ENCODE measurements at regions not wholly inside any gene's neighbourhood (a gene's known extent, or its start where the extent isn't known, plus 50 kb on each side); places are given as distances from the start of the nearest gene placed in this dataset.
A peak's percentile ranks its signal among the peaks of the same experiment; 100 is the strongest.

GRCh38 chr18:34280000-34280399 is 55.3 kb upstream of the NOL4 start:
- Mint-ChIP-seq H3K4me1 (no peaks in the 10 kb centered on the region), H3K27ac (no peak overlapping the region), H3K27me3 (no peaks in the 10 kb centered on the region), H3K9me3 (no peaks in the 10 kb centered on the region), H3K36me3 (ENCODE audit: low read depth) (no peaks in the 10 kb centered on the region), H3K4me3 (no peak overlapping the region)
- no peak for DNase-seq
- ATAC-seq = no peak

- DNase-seq = no peak
- H3K27ac Mint-ChIP-seq = no peak overlapping the region
These were observed 55.9 kb upstream of the NOL4 start for GRCh38 chr18:34280653-34281052.

GRCh38 chr18:34281290-34281689 is 56.6 kb upstream of the NOL4 start:
- Mint-ChIP-seq H3K4me1 (no peaks in the 10 kb centered on the region), H3K27ac (no peak overlapping the region), H3K9me3 (no peaks in the 10 kb centered on the region), H3K36me3 (ENCODE audit: low read depth) (no peaks in the 10 kb centered on the region), H3K27me3 (no peaks in the 10 kb centered on the region), H3K4me3 (no peak overlapping the region)
- ATAC-seq (no peak), DNase-seq (no peak)

More at GRCh38 chr18:34280653-34281052, 55.9 kb upstream of the NOL4 start:
- H3K4me1 Mint-ChIP-seq = no peaks in the 10 kb centered on the region
- H3K4me3 Mint-ChIP-seq = no peak overlapping the region
- H3K9me3 Mint-ChIP-seq = no peaks in the 10 kb centered on the region
- ATAC-seq = no peak
- no peaks in the 10 kb centered on the region for H3K27me3 Mint-ChIP-seq
- H3K36me3 Mint-ChIP-seq (ENCODE audit: low read depth) = no peaks in the 10 kb centered on the region

- DNase-seq (no peak), ATAC-seq (no peak)
- no peaks in the 10 kb centered on the region for H3K36me3 Mint-ChIP-seq (ENCODE audit: low read depth)
- H3K27me3 Mint-ChIP-seq = no peaks in the 10 kb centered on the region
- no peak overlapping the region for H3K4me3 Mint-ChIP-seq
- no peaks in the 10 kb centered on the region for H3K9me3 Mint-ChIP-seq
- no peaks in the 10 kb centered on the region for H3K4me1 Mint-ChIP-seq
- H3K27ac Mint-ChIP-seq = no peak overlapping the region
These were observed 57.0 kb upstream of the NOL4 start for GRCh38 chr18:34281722-34282121.

- DNase-seq = no peak
- H3K9me3 Mint-ChIP-seq = peaks cover 5% of the 10 kb centered on the region
- no peak overlapping the region for H3K4me3 Mint-ChIP-seq
- H3K27me3 Mint-ChIP-seq = no peaks in the 10 kb centered on the region
- no peak overlapping the region for H3K27ac Mint-ChIP-seq
- H3K36me3 Mint-ChIP-seq (ENCODE audit: low read depth) = no peaks in the 10 kb centered on the region
- no peaks in the 10 kb centered on the region for H3K4me1 Mint-ChIP-seq
- ATAC-seq = no peak
These were observed 58.8 kb upstream of the NOL4 start for GRCh38 chr18:34283506-34283905.

GRCh38 chr18:34287825-34288224 is 63.1 kb upstream of the NOL4 start:
- Mint-ChIP-seq H3K9me3 (peaks cover 18% of the 10 kb centered on the region), H3K4me3 (no peak overlapping the region), H3K27me3 (no peaks in the 10 kb centered on the region), H3K27ac (no peak overlapping the region), H3K36me3 (ENCODE audit: low read depth) (no peaks in the 10 kb centered on the region), H3K4me1 (no peaks in the 10 kb centered on the region)
- no peak for DNase-seq
- ATAC-seq = no peak

GRCh38 chr18:34292594-34292993 is 67.9 kb upstream of the NOL4 start:
- no peak for ATAC-seq
- H3K27me3 Mint-ChIP-seq = no peaks in the 10 kb centered on the region
- no peak overlapping the region for H3K27ac Mint-ChIP-seq
- H3K36me3 Mint-ChIP-seq (ENCODE audit: low read depth) = no peaks in the 10 kb centered on the region
- peaks cover 26% of the 10 kb centered on the region for H3K9me3 Mint-ChIP-seq
- DNase-seq = no peak
- H3K4me3 Mint-ChIP-seq = no peak overlapping the region
- no peaks in the 10 kb centered on the region for H3K4me1 Mint-ChIP-seq

GRCh38 chr18:34297287-34297686 is 72.6 kb upstream of the NOL4 start:
- ATAC-seq = no peak
- no peaks in the 10 kb centered on the region for H3K4me1 Mint-ChIP-seq
- H3K9me3 Mint-ChIP-seq = peaks cover 8% of the 10 kb centered on the region
- DNase-seq = no peak
- H3K27ac Mint-ChIP-seq = no peak overlapping the region
- H3K36me3 Mint-ChIP-seq (ENCODE audit: low read depth) = no peaks in the 10 kb centered on the region
- no peak overlapping the region for H3K4me3 Mint-ChIP-seq
- H3K27me3 Mint-ChIP-seq = no peaks in the 10 kb centered on the region

- H3K4me1 Mint-ChIP-seq = no peaks in the 10 kb centered on the region
- no peak overlapping the region for H3K4me3 Mint-ChIP-seq
- no peaks in the 10 kb centered on the region for H3K27me3 Mint-ChIP-seq
- no peaks in the 10 kb centered on the region for H3K36me3 Mint-ChIP-seq (ENCODE audit: low read depth)
- DNase-seq = no peak
- ATAC-seq = no peak
- H3K9me3 Mint-ChIP-seq = peaks cover 12% of the 10 kb centered on the region
- H3K27ac Mint-ChIP-seq = no peak overlapping the region
These were observed 75.1 kb upstream of the NOL4 start for GRCh38 chr18:34299828-34300227.

- H3K4me3 Mint-ChIP-seq = no peak overlapping the region
These were observed 86.8 kb upstream of the NOL4 start for GRCh38 chr18:34311468-34311867.

GRCh38 chr18:34314847-34315246 is 90.1 kb upstream of the NOL4 start:
- Mint-ChIP-seq H3K9me3 (no peaks in the 10 kb centered on the region), H3K27ac (no peak overlapping the region)
- ATAC-seq = no peak

More at GRCh38 chr18:34311468-34311867, 86.8 kb upstream of the NOL4 start:
- Mint-ChIP-seq H3K4me1 (no peaks in the 10 kb centered on the region), H3K9me3 (peaks cover 11% of the 10 kb centered on the region), H3K27ac (no peak overlapping the region), H3K27me3 (no peaks in the 10 kb centered on the region), H3K36me3 (ENCODE audit: low read depth) (no peaks in the 10 kb centered on the region)
- no peak for ATAC-seq
- DNase-seq = no peak

GRCh38 chr18:34315591-34316352 is 91.1 kb upstream of the NOL4 start:
- no peaks in the 10 kb centered on the region for H3K9me3 Mint-ChIP-seq
- H3K27ac Mint-ChIP-seq = no peak overlapping the region
- H3K4me1 Mint-ChIP-seq = no peaks in the 10 kb centered on the region
- H3K36me3 Mint-ChIP-seq (ENCODE audit: low read depth) = no peaks in the 10 kb centered on the region
- DNase-seq = no peak
- H3K4me3 Mint-ChIP-seq = no peak overlapping the region
- no peak for ATAC-seq
- no peaks in the 10 kb centered on the region for H3K27me3 Mint-ChIP-seq

More at GRCh38 chr18:34314847-34315246, 90.1 kb upstream of the NOL4 start:
- H3K4me1 Mint-ChIP-seq = no peaks in the 10 kb centered on the region
- H3K36me3 Mint-ChIP-seq (ENCODE audit: low read depth) = no peaks in the 10 kb centered on the region
- DNase-seq = no peak
- H3K27me3 Mint-ChIP-seq = no peaks in the 10 kb centered on the region
- no peak overlapping the region for H3K4me3 Mint-ChIP-seq

- H3K27me3 Mint-ChIP-seq = no peaks in the 10 kb centered on the region
These were observed 95.6 kb upstream of the NOL4 start for GRCh38 chr18:34320267-34320666.

GRCh38 chr18:34321066-34321465 is 96.4 kb upstream of the NOL4 start:
- peaks cover 5% of the 10 kb centered on the region for H3K9me3 Mint-ChIP-seq
- ATAC-seq (no peak), DNase-seq (no peak)
- H3K36me3 Mint-ChIP-seq (ENCODE audit: low read depth) = no peaks in the 10 kb centered on the region
- no peak overlapping the region for H3K27ac Mint-ChIP-seq
- no peaks in the 10 kb centered on the region for H3K4me1 Mint-ChIP-seq
- H3K27me3 Mint-ChIP-seq = no peaks in the 10 kb centered on the region
- H3K4me3 Mint-ChIP-seq = no peak overlapping the region

More at GRCh38 chr18:34320267-34320666, 95.6 kb upstream of the NOL4 start:
- Mint-ChIP-seq H3K36me3 (ENCODE audit: low read depth) (no peaks in the 10 kb centered on the region), H3K27ac (no peak overlapping the region), H3K9me3 (no peaks in the 10 kb centered on the region), H3K4me3 (no peak overlapping the region), H3K4me1 (no peaks in the 10 kb centered on the region)
- ATAC-seq = no peak
- DNase-seq = no peak

- H3K27ac Mint-ChIP-seq = no peak overlapping the region
- no peaks in the 10 kb centered on the region for H3K36me3 Mint-ChIP-seq (ENCODE audit: low read depth)
- no peak overlapping the region for H3K4me3 Mint-ChIP-seq
- no peaks in the 10 kb centered on the region for H3K4me1 Mint-ChIP-seq
- ATAC-seq = no peak
- H3K9me3 Mint-ChIP-seq = peaks cover 5% of the 10 kb centered on the region
- DNase-seq = peak; percentile 4
- no peaks in the 10 kb centered on the region for H3K27me3 Mint-ChIP-seq
These were observed 97.9 kb upstream of the NOL4 start for GRCh38 chr18:34322365-34323289.

All from activated naive CD8-positive, alpha-beta T cell treated with anti-CD3 and anti-CD28 coated beads, Interleukin-2, amount 50 U/mL, for 24 hours (primary cell).